GM19468 (cell line): ENCODE measurements at regions not wholly inside any gene's neighbourhood (a gene's known extent, or its start where the extent isn't known, plus 50 kb on each side); places are given as distances from the start of the nearest gene placed in this dataset.
"Not testable (repeated sequence)": the region's sequence is repeated elsewhere in the genome, so short reads cannot be mapped to it uniquely, and the experiment has no call there.

Source experiments
- ATAC-seq: cut with Tn5 transposase; IDR thresholded peaks from one replicate; pipeline ENCODE4 v1.9.1; 2021; ENCODE audit warnings: mild to moderate bottlenecking, moderate library complexity, moderate number of reproducible peaks; ENCODE audit not compliant: unreplicated experiment; ENCODE audit errors: extremely low read depth

DNA sequence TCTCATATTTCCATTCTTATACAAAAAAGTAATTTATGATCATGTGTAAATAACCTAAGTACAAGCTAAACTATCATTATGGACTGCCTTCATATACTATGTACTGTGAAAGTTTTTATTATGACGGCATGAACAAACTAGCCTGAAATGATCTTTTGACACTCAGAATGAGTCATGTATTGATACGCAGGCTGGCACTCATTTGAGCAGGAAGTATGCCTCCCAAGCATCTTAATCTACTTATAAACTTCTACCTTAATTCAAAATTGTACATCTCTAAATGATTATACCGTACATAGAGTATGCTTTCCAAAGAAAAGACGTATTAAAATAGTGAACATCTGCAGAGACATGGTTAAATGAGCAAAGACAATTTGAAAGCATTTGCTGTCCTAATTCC lies 207.1 kb upstream of the SPOPL start:
- ATAC-seq, result no peak

GRCh38 chr2:138296365-138296764 lies 205.2 kb upstream of the SPOPL start:
- ATAC-seq, result no peak

DNA sequence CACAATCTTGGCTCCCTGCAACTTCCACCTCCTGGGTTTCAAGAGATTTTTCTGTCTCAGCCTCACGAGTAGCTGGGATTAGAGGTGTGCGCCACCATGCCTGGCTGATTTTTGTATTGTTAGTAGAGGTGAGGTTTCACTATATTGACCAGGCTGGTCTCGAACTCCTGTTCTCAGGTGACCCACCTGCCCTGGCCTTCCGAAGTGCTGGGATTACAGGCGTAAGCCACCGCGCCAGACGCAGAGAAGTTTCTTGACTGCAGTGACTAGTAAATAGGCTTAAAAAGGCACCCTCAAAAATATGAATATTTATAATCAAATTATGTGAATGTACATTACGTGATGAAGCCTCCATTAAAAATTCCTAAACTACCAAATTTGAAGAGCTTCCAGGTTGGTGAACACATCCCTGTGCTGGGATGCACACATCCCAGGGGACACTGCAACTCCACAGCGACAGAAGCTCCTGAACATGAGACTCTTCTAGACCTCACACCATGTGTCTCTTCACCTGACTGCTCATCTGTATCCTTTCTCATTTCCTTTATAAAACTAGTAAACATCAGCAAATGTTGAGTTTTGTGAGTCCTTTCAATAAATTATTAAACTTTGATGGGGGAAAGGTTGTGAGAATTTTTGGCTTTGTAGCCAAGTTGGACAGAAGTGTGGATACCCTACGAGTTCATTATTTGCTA lies 203.3 kb upstream of the SPOPL start:
- ATAC-seq, result peak; percentile 52

- peak; percentile 42 for ATAC-seq
These were observed 202.7 kb upstream of the SPOPL start for GRCh38 chr2:138298900-138299299.

DNA sequence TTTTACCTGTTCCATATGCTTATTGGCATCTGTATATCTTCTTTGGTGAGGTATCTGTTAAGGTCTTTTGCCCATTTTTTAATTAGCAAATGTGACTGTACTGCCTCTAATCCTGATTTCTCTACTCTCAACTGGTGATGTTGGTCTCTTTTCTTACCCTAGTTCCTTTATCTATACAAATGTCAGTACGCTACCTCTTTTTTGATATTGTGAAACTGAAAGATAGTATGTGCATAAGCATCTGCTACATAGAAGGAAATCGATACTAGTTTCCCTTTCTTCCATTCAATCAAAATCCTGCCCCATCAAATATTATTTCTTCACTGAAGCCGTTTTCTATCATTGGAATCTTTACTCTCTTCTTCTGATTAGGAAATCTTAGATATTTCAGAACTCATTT lies 194.9 kb upstream of the SPOPL start:
- ATAC-seq, result no peak

GRCh38 chr2:138307099-138307498 lies 194.5 kb upstream of the SPOPL start:
- no peak for ATAC-seq

DNA sequence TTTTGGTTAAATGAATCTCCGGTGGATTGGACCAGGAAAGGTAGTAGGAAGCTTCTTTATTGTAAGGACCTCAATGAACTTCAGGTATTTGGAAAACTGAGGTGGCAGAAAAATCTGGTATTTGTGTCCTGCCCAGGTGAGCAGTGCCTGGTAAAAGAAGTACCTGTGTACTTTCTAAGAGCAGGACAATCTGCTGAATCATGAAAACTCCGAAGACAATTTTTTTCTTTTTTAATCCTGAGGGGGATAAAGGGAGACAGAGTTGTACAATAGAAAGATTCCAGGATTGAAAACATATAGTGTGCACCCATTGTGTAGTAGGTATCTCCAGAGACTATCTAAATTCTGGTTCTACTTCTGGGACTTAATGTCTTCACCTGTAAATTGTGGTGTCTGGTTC lies 191.8 kb upstream of the SPOPL start:
- ATAC-seq, result no peak

DNA sequence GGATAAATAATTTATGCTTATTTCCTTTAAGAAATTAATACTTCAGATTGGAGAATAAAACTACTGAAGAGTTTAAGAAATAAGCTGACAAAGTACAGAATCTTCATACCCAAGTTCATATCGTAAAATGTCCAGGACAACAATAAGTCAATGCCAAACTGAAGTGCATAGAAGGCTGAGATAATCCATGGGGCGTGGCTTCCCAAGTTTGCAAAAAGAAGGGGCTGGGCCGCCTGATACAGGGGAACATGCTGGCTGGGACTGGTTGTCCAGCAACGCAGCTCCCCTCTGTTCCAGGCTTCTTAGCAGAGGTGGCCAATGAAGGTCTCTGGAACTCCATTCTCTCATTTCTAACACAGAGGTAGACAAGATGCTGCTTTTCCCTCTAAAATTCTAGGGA lies 189.5 kb upstream of the SPOPL start:
- no peak for ATAC-seq

- ATAC-seq, result not testable (repeated sequence)
These were observed 186.0 kb upstream of the SPOPL start for GRCh38 chr2:138315619-138316018.

GRCh38 chr2:138319616-138320015 lies 182.0 kb upstream of the SPOPL start:
- ATAC-seq, result no peak

- no peak for ATAC-seq
These were observed 180.1 kb upstream of the SPOPL start for GRCh38 chr2:138321458-138321857.

- no peak for ATAC-seq
These were observed 178.0 kb upstream of the SPOPL start for GRCh38 chr2:138323382-138324067.

- no peak for ATAC-seq
These were observed 177.3 kb upstream of the SPOPL start for GRCh38 chr2:138324068-138324771.

- ATAC-seq, result no peak
These were observed 173.6 kb upstream of the SPOPL start for GRCh38 chr2:138327967-138328366.

DNA sequence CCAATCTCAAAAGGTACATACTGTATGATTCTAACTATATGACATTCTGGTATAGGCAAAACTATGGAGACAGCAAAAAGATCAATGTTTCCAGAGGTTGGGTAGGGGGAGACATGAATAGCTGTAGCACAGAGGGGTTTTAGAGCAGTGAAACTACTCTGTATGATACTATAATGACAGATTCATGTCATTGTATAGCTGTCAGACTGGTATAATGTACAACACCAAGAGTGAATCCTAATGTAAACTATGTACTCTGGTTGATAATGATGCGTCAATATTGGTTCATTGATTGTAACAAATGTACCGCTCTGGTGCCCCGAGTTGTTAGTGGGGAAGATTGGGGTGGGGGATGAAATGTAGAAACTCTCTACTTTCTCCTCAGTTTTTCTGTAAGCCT lies 172.4 kb upstream of the SPOPL start:
- ATAC-seq, result no peak

DNA sequence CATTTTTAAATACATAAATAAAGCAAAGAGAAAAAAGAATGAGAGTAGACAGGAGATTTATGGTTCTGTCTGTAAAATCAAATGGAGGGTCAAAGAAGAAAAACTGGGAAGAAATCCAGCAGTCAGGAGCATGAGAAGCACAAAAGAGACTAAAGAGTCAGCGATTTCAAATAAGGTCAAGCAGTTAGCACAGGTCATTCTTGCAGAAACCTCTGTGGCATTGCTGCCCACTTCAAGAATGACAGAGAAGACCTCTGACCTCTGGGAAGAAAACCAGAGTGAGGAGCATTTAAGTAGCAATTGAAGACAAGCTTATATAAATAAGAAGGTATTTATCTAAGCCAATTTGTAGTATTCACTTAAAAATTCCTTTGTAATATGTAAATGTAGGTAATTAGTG lies 172.0 kb upstream of the SPOPL start:
- ATAC-seq, result no peak

- no peak for ATAC-seq
These were observed 168.4 kb upstream of the SPOPL start for GRCh38 chr2:138333121-138333520.

GRCh38 chr2:138333677-138334076 lies 167.9 kb upstream of the SPOPL start:
- ATAC-seq, result no peak

DNA sequence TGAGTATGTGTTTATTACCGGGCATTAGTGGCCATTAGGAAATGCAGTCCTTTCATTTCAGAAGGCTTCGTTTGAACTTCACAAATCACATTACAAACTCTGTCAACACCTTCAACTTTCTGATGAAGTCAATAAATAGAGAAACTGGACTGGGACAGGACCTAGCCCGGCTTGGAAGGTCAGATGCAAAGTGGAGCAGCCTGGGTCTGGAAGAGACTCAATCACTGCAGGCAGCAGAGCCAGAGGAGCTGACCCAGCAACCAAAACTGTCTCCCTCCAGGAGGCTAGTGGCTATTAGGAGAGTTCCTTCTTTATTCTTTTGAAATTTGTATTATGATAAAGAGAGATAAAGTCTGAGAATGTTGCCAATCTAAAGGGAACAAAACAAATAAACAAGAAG lies 167.2 kb upstream of the SPOPL start:
- ATAC-seq, result no peak

- ATAC-seq, result no peak
These were observed 166.5 kb upstream of the SPOPL start for GRCh38 chr2:138335036-138335435.

DNA sequence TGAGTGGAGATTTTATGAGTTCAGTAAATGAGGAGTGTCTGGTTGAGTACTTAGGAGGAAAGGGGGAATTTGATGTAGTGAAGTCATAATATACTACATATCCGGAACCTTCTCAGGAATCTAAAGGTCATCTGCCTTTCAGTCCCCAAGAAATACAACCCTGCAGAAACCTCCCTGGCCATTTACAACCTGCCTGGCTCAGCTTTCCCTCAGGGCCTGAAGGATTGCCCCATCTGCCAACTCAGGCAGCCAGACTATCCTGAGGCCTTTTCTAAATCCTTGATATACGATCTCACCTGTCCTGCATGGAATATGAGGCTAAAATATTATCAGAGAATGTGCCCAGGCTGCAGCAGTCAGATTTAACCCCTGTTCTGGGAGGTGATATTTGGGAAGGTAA lies 165.4 kb upstream of the SPOPL start:
- no peak for ATAC-seq
